HCT116 (cell line): ENCODE measurements at regions not wholly inside any gene's neighbourhood (a gene's known extent, or its start where the extent isn't known, plus 50 kb on each side); places are given as distances from the start of the nearest gene placed in this dataset.

Experiments used
- ATAC-seq: fragments of 200-7000 bp; cut with Tn5 transposase; 2 replicates; pipeline ENCODE4 v1.9.1; 2020; ENCODE audit warnings: mild to moderate bottlenecking, moderate library complexity
- BruUV-seq: library from RNA; stranded (reverse); fragments of 400-500 nt; replicated peaks from 2 replicates; lab custom pipeline; 2021; lab: Mats Ljungman, UMichigan
- CTCF ChIA-PET: fragments of 300-600 bp; sonication (Branson Sonifier 250); formaldehyde crosslinking; loops from one replicate; lab custom pipeline; 2021; ENCODE audit warnings: antibody characterized with exemption; lab: Charles Lee
- POLR2A ChIA-PET: fragments of 300-600, 350-600 bp; sonication (Branson Sonifier 250); formaldehyde crosslinking; loops from one replicate; lab custom pipeline; 2021; ENCODE audit warnings: antibody characterized with exemption; lab: Charles Lee
- RAD21 ChIA-PET, 2 experiments: fragments of 300-600 bp; sonication (Branson Sonifier 250); formaldehyde crosslinking; loops; one replicate each; lab custom pipeline; 2023; ENCODE audit warnings: low total read pairs in 2 of 2; ENCODE audit not compliant: uncharacterized antibody in 2 of 2, unreplicated experiment in 2 of 2, low non-redundant PET in 1 of 2; lab: Charles Lee
- DNase-seq: peaks from one replicate; pipeline ENCODE4 v3.0.0-alpha.2; 2010; ENCODE audit warnings: low read depth, low spot score
- H2AFZ ChIP-seq: fragments of 200-600 bp; shearing (Covaris generic), sonication (generic); 2 replicates; pipeline ENCODE4 v1.6.1; 2017; ENCODE audit warnings: low read depth, mixed run types, mixed read lengths, antibody characterized with exemption, low read length; ENCODE audit not compliant: poor library complexity, severe bottlenecking
- H3K27ac ChIP-seq: 2 replicates; pipeline ENCODE4 v1.5.1; 2012; ENCODE audit warnings: low read depth, low read length
- H3K27me3 ChIP-seq: fragments of 200-600 bp; sonication (generic); 2 replicates; pipeline ENCODE4 v1.6.1; 2016; ENCODE audit warnings: mixed run types, low read length, mixed read lengths; ENCODE audit not compliant: insufficient read depth
- H3K36me3 ChIP-seq, 2 experiments: fragments of 200-500 bp in 1 of 2; fragments of 200-600 bp in 1 of 2; sonication (Bioruptor generic) in 1 of 2; sonication (generic) in 1 of 2; 2 replicates each; pipeline versions ENCODE4 v1.5.1 to v1.6.1; 2014 to 2016; ENCODE audit warnings: low read length in 2 of 2, inconsistent platforms in 1 of 2, mixed read lengths in 1 of 2, mixed run types in 1 of 2; ENCODE audit not compliant: insufficient read depth in 2 of 2, control insufficient read depth in 1 of 2
- H3K4me1 ChIP-seq, 2 experiments: fragments of 200-600 bp in 1 of 2; sonication (generic) in 1 of 2; 2 replicates each; pipeline versions ENCODE4 v1.5.1 to v1.6.1; 2012 to 2017; ENCODE audit warnings: low read length in 2 of 2, inconsistent platforms in 1 of 2, mild to moderate bottlenecking in 1 of 2, mixed read lengths in 1 of 2, mixed run types in 1 of 2, moderate library complexity in 1 of 2; ENCODE audit not compliant: insufficient read depth in 2 of 2, control insufficient read depth in 1 of 2
- H3K4me2 ChIP-seq: fragments of 200-600 bp; sonication (generic); 2 replicates; pipeline ENCODE4 v1.6.1; 2017; ENCODE audit warnings: mixed run types, low read length, mixed read lengths
- H3K4me3 ChIP-seq, 2 experiments: fragments of 200-600 bp in 1 of 2; sonication (generic) in 1 of 2; replicated peaks in 1 of 2; 2 replicates each; pipeline ENCODE4 v1.5.1; 2011 to 2016; ENCODE audit warnings: low read length in 2 of 2, control low read depth in 1 of 2, low read depth in 1 of 2, mild to moderate bottlenecking in 1 of 2, mixed read lengths in 1 of 2, mixed run types in 1 of 2
- H3K79me2 ChIP-seq: fragments of 200-600 bp; sonication (generic); 2 replicates; pipeline ENCODE4 v1.6.1; 2017; ENCODE audit warnings: mild to moderate bottlenecking, mixed run types, low read length, moderate library complexity, mixed read lengths; ENCODE audit not compliant: insufficient read depth
- H3K9ac ChIP-seq: fragments of 200-600 bp; sonication (generic); 2 replicates; pipeline ENCODE4 v1.6.1; 2016; ENCODE audit warnings: low read length, mixed read lengths
- H3K9me2 ChIP-seq: fragments of 200-600 bp; sonication (generic), shearing (Covaris generic); 2 replicates; pipeline ENCODE4 v1.6.1; 2017; ENCODE audit warnings: mixed run types, mild to moderate bottlenecking, moderate library complexity; ENCODE audit not compliant: insufficient read depth
- H3K9me3 ChIP-seq, 2 experiments: fragments of 200-500 bp in 1 of 2; fragments of 200-600 bp in 1 of 2; sonication (Bioruptor generic) in 1 of 2; sonication (generic) in 1 of 2; 2 replicates each; pipeline ENCODE4 v1.6.1; 2014 to 2017; ENCODE audit warnings: low read length in 2 of 2, mixed read lengths in 2 of 2, inconsistent platforms in 1 of 2, low read depth in 1 of 2, mild to moderate bottlenecking in 1 of 2, mixed run types in 1 of 2, moderate library complexity in 1 of 2; ENCODE audit not compliant: control insufficient read depth in 1 of 2, insufficient read depth in 1 of 2
- H4K20me1 ChIP-seq: fragments of 200-600 bp; sonication (generic), shearing (Covaris generic); 2 replicates; pipeline ENCODE4 v1.6.1; 2017; ENCODE audit warnings: mixed run types, mild to moderate bottlenecking, moderate library complexity; ENCODE audit not compliant: insufficient read depth
- POLR2A ChIP-seq: IDR thresholded peaks from 2 replicates; pipeline ENCODE4 v1.7.0; 2011; ENCODE audit warnings: borderline replicate concordance; ENCODE audit not compliant: insufficient read depth, insufficient read length; ENCODE audit errors: extremely low read depth
- RAD21 ChIP-seq: IDR thresholded peaks from 2 replicates; pipeline ENCODE4 v1.6.1; 2012; ENCODE audit warnings: low read depth, mild to moderate bottlenecking
- SIN3A ChIP-seq: IDR thresholded peaks from 2 replicates; pipeline ENCODE4 v1.6.1; 2012; ENCODE audit warnings: low read depth
- intact Hi-C: fragments of 100-400 bp; cut with micrococcal nuclease; formaldehyde crosslinking; loops from 2 replicates; pipeline ENCODE4 v1.10.0; 2022
- TF ChIP-seq, protein P1 (sequence below): IDR thresholded peaks from 2 replicates; pipeline ENCODE4 v1.6.1; 2011; ENCODE audit warnings: mild to moderate bottlenecking, low read length, moderate library complexity; ENCODE audit not compliant: insufficient replicate concordance; ENCODE audit errors: extremely low read depth
- TF ChIP-seq, protein P2 (sequence below), 3 experiments: fragments of 200-600 bp in 1 of 3; sonication (generic) in 1 of 3; IDR thresholded peaks in 2 of 3; conservative IDR thresholded peaks in 1 of 3; 2 replicates each; pipeline ENCODE4 v1.5.1; 2012 to 2017; ENCODE audit warnings: low read depth in 2 of 3, low read length in 2 of 3, antibody characterized with exemption in 1 of 3, borderline replicate concordance in 1 of 3, control low read depth in 1 of 3, mild to moderate bottlenecking in 1 of 3, mixed read lengths in 1 of 3, mixed run types in 1 of 3, moderate library complexity in 1 of 3; ENCODE audit not compliant: insufficient read depth in 1 of 3

- no peaks in the 10 kb centered on the region for H3K9me3 ChIP-seq
- RAD21 ChIA-PET: no interaction called here
- H3K4me1 ChIP-seq: no peaks in the 10 kb centered on the region
- no peak overlapping the region for H3K4me2 ChIP-seq
- TF ChIP-seq RAD21 (no peak), SIN3A (no peak)
- TF ChIP-seq, protein P1, sequence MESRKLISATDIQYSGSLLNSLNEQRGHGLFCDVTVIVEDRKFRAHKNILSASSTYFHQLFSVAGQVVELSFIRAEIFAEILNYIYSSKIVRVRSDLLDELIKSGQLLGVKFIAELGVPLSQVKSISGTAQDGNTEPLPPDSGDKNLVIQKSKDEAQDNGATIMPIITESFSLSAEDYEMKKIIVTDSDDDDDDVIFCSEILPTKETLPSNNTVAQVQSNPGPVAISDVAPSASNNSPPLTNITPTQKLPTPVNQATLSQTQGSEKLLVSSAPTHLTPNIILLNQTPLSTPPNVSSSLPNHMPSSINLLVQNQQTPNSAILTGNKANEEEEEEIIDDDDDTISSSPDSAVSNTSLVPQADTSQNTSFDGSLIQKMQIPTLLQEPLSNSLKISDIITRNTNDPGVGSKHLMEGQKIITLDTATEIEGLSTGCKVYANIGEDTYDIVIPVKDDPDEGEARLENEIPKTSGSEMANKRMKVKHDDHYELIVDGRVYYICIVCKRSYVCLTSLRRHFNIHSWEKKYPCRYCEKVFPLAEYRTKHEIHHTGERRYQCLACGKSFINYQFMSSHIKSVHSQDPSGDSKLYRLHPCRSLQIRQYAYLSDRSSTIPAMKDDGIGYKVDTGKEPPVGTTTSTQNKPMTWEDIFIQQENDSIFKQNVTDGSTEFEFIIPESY: no peak
- TF ChIP-seq, protein P2, sequence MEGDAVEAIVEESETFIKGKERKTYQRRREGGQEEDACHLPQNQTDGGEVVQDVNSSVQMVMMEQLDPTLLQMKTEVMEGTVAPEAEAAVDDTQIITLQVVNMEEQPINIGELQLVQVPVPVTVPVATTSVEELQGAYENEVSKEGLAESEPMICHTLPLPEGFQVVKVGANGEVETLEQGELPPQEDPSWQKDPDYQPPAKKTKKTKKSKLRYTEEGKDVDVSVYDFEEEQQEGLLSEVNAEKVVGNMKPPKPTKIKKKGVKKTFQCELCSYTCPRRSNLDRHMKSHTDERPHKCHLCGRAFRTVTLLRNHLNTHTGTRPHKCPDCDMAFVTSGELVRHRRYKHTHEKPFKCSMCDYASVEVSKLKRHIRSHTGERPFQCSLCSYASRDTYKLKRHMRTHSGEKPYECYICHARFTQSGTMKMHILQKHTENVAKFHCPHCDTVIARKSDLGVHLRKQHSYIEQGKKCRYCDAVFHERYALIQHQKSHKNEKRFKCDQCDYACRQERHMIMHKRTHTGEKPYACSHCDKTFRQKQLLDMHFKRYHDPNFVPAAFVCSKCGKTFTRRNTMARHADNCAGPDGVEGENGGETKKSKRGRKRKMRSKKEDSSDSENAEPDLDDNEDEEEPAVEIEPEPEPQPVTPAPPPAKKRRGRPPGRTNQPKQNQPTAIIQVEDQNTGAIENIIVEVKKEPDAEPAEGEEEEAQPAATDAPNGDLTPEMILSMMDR (IDR thresholded peaks at IDR 0.05 in 2 of 3, conservative IDR thresholded peaks at IDR 0.05 in 1 of 3; ENCODE audit: borderline replicate concordance in 1 of 3, insufficient read depth in 1 of 3, low read depth in 2 of 3, low read length in 2 of 3): peak in 2 of 3 experiments; percentile 32 to 48; a peak in 4 of 6 replicates
- intact Hi-C loops: no loop called here
- no peaks in the 10 kb centered on the region for H4K20me1 ChIP-seq
- peak overlapping the region; percentile 10 for H2AFZ ChIP-seq
- H3K27me3 ChIP-seq: no peaks in the 10 kb centered on the region
- H3K36me3 ChIP-seq: no peaks in the 10 kb centered on the region
- H3K4me3 ChIP-seq: no peak overlapping the region
- ATAC-seq (peak; percentile 81), DNase-seq (peak; percentile 12)
- H3K9ac ChIP-seq: no peak overlapping the region
- no peaks in the 10 kb centered on the region for H3K79me2 ChIP-seq
- POLR2A ChIA-PET: no interaction called here
- CTCF ChIA-PET: no interaction called here
- H3K27ac ChIP-seq: no peak overlapping the region
- no peaks in the 10 kb centered on the region for H3K9me2 ChIP-seq
- no TSS peak for BruUV-seq
Measured at GRCh38 chr1:81254560-81254959, 546.2 kb upstream of the ADGRL2 start.

DNA sequence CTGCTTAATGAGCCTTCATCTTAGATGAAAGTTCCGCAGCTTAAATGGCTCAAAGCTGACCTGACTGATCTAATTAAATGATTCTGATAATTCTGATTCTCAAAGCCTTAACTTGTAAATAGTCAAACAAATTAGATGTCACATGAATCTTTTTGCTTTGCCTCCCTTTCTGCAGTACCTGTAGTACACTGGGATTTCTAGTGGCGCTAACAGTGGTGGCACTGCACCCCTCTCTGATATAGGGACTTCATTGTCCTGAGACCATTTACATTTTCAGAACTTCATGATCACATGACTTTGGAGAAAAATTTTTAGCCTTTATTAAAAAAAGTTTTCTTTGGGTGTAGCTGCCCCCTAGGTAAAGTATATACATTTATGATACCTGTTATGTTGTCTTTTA is 546.7 kb upstream of the ADGRL2 start:
- Histone ChIP-seq H3K9me2 (no peaks in the 10 kb centered on the region), H3K36me3 (no peaks in the 10 kb centered on the region), H3K4me2 (no peak overlapping the region), H3K27me3 (no peaks in the 10 kb centered on the region), H3K4me3 (no peak overlapping the region), H2AFZ (no peak overlapping the region), H3K79me2 (no peaks in the 10 kb centered on the region), H4K20me1 (no peaks in the 10 kb centered on the region), H3K4me1 (no peaks in the 10 kb centered on the region), H3K9me3 (no peaks in the 10 kb centered on the region), H3K9ac (no peak overlapping the region), H3K27ac (no peak overlapping the region)
- ChIA-PET POLR2A (no interaction called here), CTCF (no interaction called here), RAD21 (no interaction called here)
- no peak for DNase-seq
- intact Hi-C loops: no loop called here
- TF ChIP-seq POLR2A: no peak
- BruUV-seq: no TSS peak
- ATAC-seq: no peak; the same call in 1 of the 2 replicates
